ENCODE measurements at regions not wholly inside any gene's neighbourhood (a gene's known extent, or its start where the extent isn't known, plus 50 kb on each side); places are given as distances from the start of the nearest gene placed in this dataset.

GRCh38 chr10:44161184-44161583, 223.7 kb downstream of the CXCL12 start:
- TF ChIP-seq CTCF (IDR thresholded peaks at IDR 0.05), result no peak
- no peak for TF ChIP-seq POLR2A (IDR thresholded peaks at IDR 0.05)
